ENCODE measurements at regions not wholly inside any gene's neighbourhood (a gene's known extent, or its start where the extent isn't known, plus 50 kb on each side); places are given as distances from the start of the nearest gene placed in this dataset.

DNA sequence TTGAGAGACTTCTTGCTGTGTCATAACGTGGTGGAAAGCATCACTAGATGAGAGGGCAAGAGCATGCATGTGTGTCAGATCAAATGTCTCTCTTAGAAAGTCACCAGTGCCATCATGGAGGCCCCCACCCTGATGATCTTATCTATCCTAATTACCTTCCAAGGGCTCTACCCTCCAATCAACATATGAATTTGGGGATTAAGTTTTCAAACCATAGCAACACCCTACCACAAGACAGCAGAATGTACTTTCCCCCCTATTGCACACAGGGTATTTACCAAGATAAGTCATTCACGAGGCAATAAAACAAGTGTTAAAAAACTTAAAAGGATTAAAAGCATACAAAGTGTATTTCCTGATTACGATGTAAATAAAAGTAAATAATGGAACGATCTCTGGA is 515.6 kb downstream of the LMO4 start:
- Histone ChIP-seq H3K36me3 (ENCODE audit: insufficient read depth, low read length) (no peaks in the 10 kb centered on the region), H3K4me2 (ENCODE audit: low read length) (no peak overlapping the region), H3K9me3 (ENCODE audit: low read length) (no peaks in the 10 kb centered on the region), H3K4me1 (ENCODE audit: insufficient read depth, low read length, poor library complexity, severe bottlenecking) (no peaks in the 10 kb centered on the region), H2AFZ (ENCODE audit: low read length) (no peak overlapping the region), H3K79me2 (ENCODE audit: insufficient read depth, low read depth, low read length) (no peaks in the 10 kb centered on the region), H4K20me1 (ENCODE audit: insufficient read depth, low read length) (no peaks in the 10 kb centered on the region), H3K27ac (ENCODE audit: low read depth, low read length, poor library complexity, severe bottlenecking) (no peak overlapping the region), H3K4me3 (ENCODE audit: low read depth, low read length, poor library complexity, severe bottlenecking) (no peak overlapping the region), H3K9me2 (ENCODE audit: insufficient read depth, low read length) (no peaks in the 10 kb centered on the region)
- POLR2A ChIA-PET, result no interaction called here
- intact Hi-C loops (cut with micrococcal nuclease; ENCODE audit: unreplicated experiment), result no loop called here
- DNase-seq (ENCODE audit: low spot score), result no peak
- CTCF ChIA-PET (ENCODE audit: unreplicated experiment), result no interaction called here
- TF ChIP-seq EZH2phosphoT487 (IDR thresholded peaks at IDR 0.05; ENCODE audit: borderline replicate concordance, low read depth, low read length), result no peak
- TF ChIP-seq, protein P1, sequence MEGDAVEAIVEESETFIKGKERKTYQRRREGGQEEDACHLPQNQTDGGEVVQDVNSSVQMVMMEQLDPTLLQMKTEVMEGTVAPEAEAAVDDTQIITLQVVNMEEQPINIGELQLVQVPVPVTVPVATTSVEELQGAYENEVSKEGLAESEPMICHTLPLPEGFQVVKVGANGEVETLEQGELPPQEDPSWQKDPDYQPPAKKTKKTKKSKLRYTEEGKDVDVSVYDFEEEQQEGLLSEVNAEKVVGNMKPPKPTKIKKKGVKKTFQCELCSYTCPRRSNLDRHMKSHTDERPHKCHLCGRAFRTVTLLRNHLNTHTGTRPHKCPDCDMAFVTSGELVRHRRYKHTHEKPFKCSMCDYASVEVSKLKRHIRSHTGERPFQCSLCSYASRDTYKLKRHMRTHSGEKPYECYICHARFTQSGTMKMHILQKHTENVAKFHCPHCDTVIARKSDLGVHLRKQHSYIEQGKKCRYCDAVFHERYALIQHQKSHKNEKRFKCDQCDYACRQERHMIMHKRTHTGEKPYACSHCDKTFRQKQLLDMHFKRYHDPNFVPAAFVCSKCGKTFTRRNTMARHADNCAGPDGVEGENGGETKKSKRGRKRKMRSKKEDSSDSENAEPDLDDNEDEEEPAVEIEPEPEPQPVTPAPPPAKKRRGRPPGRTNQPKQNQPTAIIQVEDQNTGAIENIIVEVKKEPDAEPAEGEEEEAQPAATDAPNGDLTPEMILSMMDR (conservative IDR thresholded peaks at IDR 0.05; ENCODE audit: low read length), result no peak
- no TSS peak for BruUV-seq (replicated peaks)

DNA sequence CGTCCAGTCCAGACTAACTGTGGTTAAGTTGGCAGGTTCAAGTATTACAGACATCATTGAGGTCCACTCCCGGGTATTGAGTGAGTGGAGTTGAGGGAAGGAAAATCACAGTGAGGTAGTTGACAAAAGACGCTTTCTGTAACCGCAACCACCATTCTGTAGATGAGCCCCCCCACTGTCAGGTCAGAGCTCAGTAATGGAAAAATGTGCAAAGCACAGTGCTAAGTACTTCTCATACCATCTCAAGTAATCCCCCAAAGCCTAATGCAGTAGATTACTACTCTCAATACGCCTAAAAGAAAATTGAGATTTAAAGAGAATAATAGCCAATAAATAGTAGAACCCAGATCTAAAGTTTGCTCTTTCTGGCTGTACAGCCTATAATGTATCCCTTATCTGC is 522.8 kb downstream of the LMO4 start:
- no peaks in the 10 kb centered on the region for H4K20me1 ChIP-seq (ENCODE audit: insufficient read depth, low read length)
- H3K9me3 ChIP-seq (ENCODE audit: low read length), result no peaks in the 10 kb centered on the region
- CTCF ChIA-PET (ENCODE audit: unreplicated experiment), result no interaction called here
- POLR2A ChIA-PET, result no interaction called here
- no peaks in the 10 kb centered on the region for H3K4me1 ChIP-seq (ENCODE audit: insufficient read depth, low read length, poor library complexity, severe bottlenecking)
- no peak overlapping the region for H3K27ac ChIP-seq (ENCODE audit: low read depth, low read length, poor library complexity, severe bottlenecking)
- intact Hi-C loops (cut with micrococcal nuclease; ENCODE audit: unreplicated experiment), result no loop called here
- H3K9me2 ChIP-seq (ENCODE audit: insufficient read depth, low read length), result no peaks in the 10 kb centered on the region
- H3K4me3 ChIP-seq (ENCODE audit: low read depth, low read length, poor library complexity, severe bottlenecking), result no peak overlapping the region
- no peaks in the 10 kb centered on the region for H3K79me2 ChIP-seq (ENCODE audit: insufficient read depth, low read depth, low read length)
- H2AFZ ChIP-seq (ENCODE audit: low read length), result no peak overlapping the region
- no peak for TF ChIP-seq EZH2phosphoT487 (IDR thresholded peaks at IDR 0.05; ENCODE audit: borderline replicate concordance, low read depth, low read length)
- TF ChIP-seq, protein P1 (conservative IDR thresholded peaks at IDR 0.05; ENCODE audit: low read length), result no peak
- no peak for DNase-seq (ENCODE audit: low spot score)
- no peak overlapping the region for H3K4me2 ChIP-seq (ENCODE audit: low read length)
- no TSS peak for BruUV-seq (replicated peaks)
- no peaks in the 10 kb centered on the region for H3K36me3 ChIP-seq (ENCODE audit: insufficient read depth, low read length)

DNA sequence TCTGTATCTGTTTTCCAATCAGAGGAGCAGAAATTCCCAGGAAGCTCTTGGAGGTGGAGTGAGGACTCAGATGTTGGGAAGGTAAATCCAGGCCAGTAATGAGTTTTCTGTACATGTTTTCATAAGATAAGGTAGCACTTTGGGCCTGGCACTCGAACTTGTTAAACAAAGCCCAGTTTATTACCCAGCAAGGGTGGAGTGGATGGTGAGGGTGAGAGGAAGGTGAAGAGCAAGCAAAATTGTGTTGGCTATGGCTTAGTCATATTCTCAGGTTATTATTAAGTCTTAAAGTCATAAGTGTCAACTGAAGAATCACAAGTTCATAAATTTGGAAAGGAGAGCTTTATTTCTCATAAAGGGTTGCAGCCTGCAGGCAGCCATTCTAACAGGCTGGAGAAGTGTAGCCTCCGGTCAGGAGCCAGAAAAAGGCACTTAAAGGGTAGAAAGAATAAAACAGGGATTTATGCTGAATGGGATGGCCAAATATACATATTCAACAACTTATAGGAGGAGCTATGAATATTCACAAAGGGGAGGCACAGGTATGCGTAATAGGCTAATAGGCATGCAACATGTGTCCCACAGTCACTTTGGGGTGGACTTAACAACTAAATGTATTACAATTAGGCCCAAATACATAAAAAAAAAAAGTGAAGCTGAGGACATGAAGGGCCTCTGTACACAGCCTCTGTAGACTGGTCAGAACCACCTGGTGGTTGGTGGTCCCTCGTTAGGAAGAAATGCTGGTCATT is 523.9 kb downstream of the LMO4 start:
- Histone ChIP-seq H3K9me3 (ENCODE audit: low read length) (no peaks in the 10 kb centered on the region), H3K9me2 (ENCODE audit: insufficient read depth, low read length) (no peaks in the 10 kb centered on the region), H3K36me3 (ENCODE audit: insufficient read depth, low read length) (no peaks in the 10 kb centered on the region), H3K4me2 (ENCODE audit: low read length) (no peak overlapping the region), H3K4me1 (ENCODE audit: insufficient read depth, low read length, poor library complexity, severe bottlenecking) (no peaks in the 10 kb centered on the region), H3K79me2 (ENCODE audit: insufficient read depth, low read depth, low read length) (no peaks in the 10 kb centered on the region), H2AFZ (ENCODE audit: low read length) (no peak overlapping the region), H3K4me3 (ENCODE audit: low read depth, low read length, poor library complexity, severe bottlenecking) (no peak overlapping the region), H3K27ac (ENCODE audit: low read depth, low read length, poor library complexity, severe bottlenecking) (no peak overlapping the region), H4K20me1 (ENCODE audit: insufficient read depth, low read length) (no peaks in the 10 kb centered on the region)
- no peak for DNase-seq (ENCODE audit: low spot score)
- intact Hi-C loops (cut with micrococcal nuclease; ENCODE audit: unreplicated experiment), result no loop called here
- TF ChIP-seq, protein P1 (conservative IDR thresholded peaks at IDR 0.05; ENCODE audit: low read length), result no peak
- TF ChIP-seq EZH2phosphoT487 (IDR thresholded peaks at IDR 0.05; ENCODE audit: borderline replicate concordance, low read depth, low read length), result no peak
- no TSS peak for BruUV-seq (replicated peaks)
- CTCF ChIA-PET (ENCODE audit: unreplicated experiment), result no interaction called here
- POLR2A ChIA-PET, result interaction anchor here (0.7 kb wide), 1 partner anchor 81 kb away, joined by 3 read pairs; no protein-coding TSS in a partner anchor

Measured in OCI-LY7 (cell line).